GM21447 (cell line): ENCODE measurements at regions not wholly inside any gene's neighbourhood (a gene's known extent, or its start where the extent isn't known, plus 50 kb on each side); places are given as distances from the start of the nearest gene placed in this dataset.
"Not testable (repeated sequence)": the region's sequence is repeated elsewhere in the genome, so short reads cannot be mapped to it uniquely, and the experiment has no call there.

Source experiments
- ATAC-seq: cut with Tn5 transposase; IDR thresholded peaks from one replicate; pipeline ENCODE4 v1.9.1; 2021; ENCODE audit not compliant: unreplicated experiment

- no peak for ATAC-seq
Measured at GRCh38 chr7:46604241-46604661, 683.2 kb upstream of the IGFBP3 start.

GRCh38 chr7:46603780-46604179 lies 682.7 kb upstream of the IGFBP3 start:
- no peak for ATAC-seq

DNA sequence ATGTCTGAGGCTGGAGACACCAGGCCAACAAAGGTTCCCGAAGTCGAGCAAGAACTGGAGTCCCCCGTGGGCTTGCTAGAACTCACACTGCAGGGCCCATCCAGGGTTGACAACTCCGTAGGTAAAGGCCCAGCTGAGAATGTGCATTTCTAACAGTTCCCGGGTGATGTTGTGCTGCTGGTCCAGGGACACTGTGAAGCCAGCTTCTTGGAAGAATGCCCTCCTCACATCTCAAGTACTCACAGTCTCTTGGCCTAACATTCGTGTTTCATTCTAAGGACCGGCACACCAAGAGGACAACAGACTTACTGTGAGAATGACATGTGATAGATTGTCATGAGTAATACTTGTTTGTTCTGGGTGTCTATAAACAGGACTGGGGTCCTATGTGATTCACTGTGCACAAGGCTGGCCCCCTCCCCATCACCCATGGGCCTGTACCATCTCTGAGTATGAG lies 682.3 kb upstream of the IGFBP3 start:
- ATAC-seq = no peak

GRCh38 chr7:46600340-46600739 lies 679.3 kb upstream of the IGFBP3 start:
- no peak for ATAC-seq

GRCh38 chr7:46594831-46595230 lies 673.8 kb upstream of the IGFBP3 start:
- ATAC-seq = not testable (repeated sequence)

DNA sequence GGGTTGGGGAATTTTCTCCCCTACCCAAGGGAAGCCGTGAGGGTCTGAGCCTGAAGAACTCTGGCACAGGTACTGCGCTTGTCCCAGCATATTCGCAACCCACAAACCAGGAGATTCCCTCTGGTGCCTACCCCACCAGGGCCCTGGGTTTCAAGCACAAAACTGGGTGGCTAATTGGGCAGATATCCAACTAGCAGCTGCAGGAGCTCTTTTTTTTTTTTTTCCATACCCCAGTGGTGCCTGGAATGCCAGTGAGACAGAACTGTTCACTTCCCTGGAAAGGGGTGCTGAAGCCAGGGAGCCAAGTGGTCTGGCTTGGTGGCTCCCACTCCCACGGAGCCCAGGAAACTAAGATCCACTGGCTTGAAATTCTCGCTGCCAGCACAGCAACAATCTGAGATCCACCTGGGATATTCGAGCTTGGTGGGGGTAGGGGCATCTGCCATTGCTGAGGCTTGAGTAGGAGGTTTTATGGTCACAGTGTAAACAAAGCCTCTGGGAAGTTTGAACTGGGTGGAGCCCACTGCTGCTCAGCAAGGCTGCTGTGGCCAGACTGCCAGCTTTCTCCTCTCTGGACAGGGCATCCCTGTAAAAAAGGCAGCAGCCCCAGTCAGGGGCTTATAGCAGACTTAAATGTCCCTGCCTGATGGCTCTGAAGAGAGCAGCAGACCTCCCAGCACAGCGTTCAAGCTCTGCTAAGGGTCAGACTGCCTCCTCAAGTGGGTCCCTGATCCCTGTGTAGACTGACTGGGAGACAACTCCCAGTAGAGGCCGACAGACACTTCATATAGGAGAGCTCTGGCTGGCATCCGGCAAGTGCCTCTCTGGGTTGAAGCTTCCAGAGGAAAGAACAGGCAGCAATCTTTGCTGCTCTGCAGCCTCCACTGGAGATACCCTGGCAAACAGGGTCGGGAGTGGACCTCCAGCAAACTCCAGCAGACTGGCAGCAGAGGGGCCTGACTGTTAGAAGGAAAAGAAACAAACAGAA lies 670.1 kb upstream of the IGFBP3 start:
- ATAC-seq = not testable (repeated sequence)

- no peak for ATAC-seq
Measured at GRCh38 chr7:46589286-46589685, 668.2 kb upstream of the IGFBP3 start.

DNA sequence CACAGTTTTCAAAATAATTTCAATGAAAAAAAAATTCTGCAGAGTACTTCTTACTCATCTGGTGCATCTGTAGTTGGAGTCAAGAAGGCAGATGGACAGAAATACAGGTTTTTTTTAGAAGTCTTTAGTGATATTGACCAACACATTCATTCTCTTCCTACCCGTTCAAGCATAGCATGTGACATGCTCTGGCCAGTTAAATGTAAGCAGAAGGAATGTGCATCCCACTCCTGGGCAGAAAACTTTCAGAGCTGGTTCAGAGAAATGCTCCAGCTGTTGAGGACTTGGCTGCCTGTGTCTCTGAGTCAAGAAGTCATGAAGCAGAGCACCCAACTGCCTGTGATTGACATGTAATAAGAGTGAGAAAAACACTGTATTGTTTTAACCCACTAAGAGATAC lies 665.3 kb upstream of the IGFBP3 start:
- ATAC-seq = no peak

DNA sequence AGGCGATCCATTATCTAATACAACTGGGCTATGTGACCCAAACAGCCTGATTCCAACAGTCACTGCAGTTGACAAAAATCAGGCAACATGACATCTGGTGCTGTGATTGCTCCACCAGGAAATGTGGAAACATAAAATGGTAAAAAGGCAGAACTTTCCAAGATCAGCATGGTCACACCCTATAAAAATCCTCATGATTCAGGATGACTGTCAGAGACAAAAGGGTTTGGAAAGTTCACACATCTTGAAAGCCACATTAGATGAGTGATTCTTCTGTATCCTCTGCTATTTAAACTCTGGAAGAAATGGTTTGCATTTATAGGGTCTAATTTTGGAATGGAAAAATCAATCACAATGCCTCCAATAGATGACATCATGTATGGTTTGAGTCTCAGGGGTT lies 662.6 kb upstream of the IGFBP3 start:
- ATAC-seq = no peak

DNA sequence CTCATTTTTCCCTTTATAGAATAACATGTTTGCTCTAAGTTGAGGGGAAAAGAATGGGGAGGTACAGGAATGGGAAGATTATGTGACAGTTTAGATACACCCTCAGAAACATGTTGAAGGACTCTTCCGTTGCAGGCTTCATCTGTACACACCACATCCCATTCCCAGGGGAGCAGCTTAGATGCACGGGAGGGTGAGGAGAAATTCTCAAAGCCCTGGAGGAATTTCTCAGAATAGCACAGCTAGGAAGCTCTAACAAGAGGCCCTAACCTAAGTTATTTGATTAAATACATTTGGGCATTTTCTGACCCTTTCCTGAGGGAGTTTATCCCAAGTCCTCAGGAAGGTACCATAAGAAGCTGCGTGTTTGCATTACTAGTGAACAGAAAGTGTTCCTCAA lies 660.2 kb upstream of the IGFBP3 start:
- ATAC-seq = no peak

GRCh38 chr7:46580766-46581165 lies 659.7 kb upstream of the IGFBP3 start:
- ATAC-seq = no peak

GRCh38 chr7:46577394-46577793 lies 656.3 kb upstream of the IGFBP3 start:
- ATAC-seq = no peak

GRCh38 chr7:46576950-46577349 lies 655.9 kb upstream of the IGFBP3 start:
- ATAC-seq = no peak

DNA sequence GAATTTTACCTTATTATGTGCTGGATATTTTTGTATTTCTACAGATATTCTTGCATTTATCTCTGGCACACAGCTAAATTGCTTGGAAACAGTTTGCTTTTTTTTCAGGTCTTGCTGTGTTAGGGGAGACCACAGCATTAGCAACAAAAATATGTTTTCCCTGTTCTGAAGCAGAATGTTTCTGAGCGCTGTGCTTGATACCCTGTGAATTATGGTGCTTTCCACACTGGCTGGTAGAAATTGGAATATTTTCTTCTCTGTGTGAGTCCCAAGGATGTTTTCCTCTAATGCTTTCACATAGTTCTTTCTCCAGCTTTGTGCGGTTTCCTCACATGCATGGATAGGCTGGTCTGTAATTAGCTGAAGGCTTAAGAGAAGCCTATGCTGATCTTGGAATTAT lies 651.6 kb upstream of the IGFBP3 start:
- ATAC-seq = no peak

DNA sequence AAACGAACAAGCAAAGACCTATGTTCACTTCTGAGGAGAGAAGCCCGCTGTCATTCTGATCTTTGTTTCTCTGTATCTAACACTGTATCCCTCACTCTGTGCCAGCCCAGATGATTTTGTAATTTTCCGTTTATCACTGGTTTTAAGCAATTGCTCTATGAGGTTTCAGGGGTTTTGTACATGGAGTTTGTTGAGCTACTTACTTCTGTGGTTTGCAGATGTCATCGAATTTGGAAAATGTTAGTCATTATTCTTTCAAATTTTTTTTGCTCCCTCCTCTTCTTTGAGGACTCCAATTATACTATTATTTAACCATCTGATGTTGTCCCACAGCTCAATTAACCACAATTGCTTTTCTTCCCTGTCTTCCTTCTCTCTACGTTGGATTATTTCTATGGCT lies 650.9 kb upstream of the IGFBP3 start:
- ATAC-seq = no peak

DNA sequence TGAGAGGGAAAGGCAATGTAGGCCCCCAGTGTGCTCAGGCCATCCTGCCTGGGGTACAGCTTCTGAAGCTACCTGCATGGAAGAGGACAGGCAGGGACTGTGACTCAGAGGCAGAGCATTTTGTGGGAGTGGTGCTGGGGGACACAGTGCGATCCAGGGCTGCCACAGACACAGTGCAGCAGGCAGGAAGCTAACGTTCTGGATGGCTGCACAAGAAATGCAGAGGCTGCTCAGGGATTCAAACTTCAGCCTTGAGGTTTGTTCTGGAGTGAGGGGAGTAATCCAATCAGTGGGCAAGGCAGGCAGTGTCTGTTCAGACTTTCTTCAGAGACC lies 648.0 kb upstream of the IGFBP3 start:
- ATAC-seq = no peak

DNA sequence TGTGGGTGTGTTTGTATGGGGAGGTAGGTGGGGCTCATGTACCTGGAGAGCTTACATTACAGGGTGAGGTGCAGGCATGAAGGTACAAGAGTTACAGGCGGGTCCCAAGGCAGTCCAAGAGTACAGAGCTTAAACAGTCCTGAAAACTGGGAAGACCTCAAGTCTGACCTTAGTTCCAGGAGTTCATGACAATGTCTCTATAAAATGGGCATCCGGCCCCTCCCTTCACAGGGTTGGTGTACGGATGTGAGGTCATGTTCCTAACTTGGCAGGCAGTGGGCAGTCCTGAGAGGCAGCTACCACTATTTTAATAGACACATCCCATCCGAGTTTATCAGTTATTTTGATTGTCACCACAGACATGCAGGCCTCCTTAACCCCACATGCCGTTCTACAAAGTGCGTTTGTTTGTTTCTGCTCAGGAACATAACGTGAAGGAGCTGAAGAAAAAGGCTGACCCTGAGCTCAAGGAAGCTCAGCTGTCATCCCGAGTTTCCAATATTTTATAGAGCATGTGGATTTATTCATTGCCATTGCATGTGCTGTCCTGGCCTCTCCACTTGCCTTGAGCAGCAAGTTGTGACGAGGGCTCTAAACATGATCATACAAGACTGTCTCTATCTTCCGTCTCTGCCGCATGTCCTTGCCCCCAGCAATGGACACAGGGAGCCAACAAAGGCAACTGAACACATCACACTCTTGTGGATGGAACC lies 647.5 kb upstream of the IGFBP3 start:
- ATAC-seq = no peak

DNA sequence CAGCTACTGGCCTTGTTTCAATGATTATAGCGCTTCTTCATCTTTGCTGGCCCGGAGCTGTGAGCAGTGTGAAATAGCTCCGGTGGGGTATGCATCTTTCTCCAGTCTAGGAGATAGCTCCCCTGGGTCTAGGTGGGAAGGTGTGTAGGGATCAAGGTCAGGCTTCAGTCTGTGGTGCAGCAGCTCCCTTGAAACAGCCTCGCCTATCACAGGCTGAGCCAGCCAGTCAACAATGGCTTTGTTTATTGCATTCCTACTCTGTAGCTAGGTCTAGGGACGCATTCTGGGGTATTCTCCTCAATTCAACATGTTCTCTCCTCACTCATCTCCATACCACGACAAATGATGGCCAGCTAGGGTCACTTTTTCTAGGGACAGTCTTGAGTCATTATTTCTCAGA lies 646.8 kb upstream of the IGFBP3 start:
- ATAC-seq = no peak

- no peak for ATAC-seq
Measured at GRCh38 chr7:46566097-46566774, 645.2 kb upstream of the IGFBP3 start.

GRCh38 chr7:46565253-46566096 lies 644.4 kb upstream of the IGFBP3 start:
- ATAC-seq = no peak
